Parathyroid adenoma (tissue), 2 donors: ENCODE measurements at regions not wholly inside any gene's neighbourhood (a gene's known extent, or its start where the extent isn't known, plus 50 kb on each side); places are given as distances from the start of the nearest gene placed in this dataset.

Source experiments
- H2AFZ ChIP-seq: fragments of 300-600 bp; sonication (generic); one replicate; pipeline ENCODE4 v1.7.0; 2017; ENCODE audit warnings: antibody characterized with exemption, mild to moderate bottlenecking
- H3K27ac ChIP-seq: fragments of 300-600 bp; sonication (generic); one replicate; pipeline ENCODE4 v1.7.0; 2017
- H3K27me3 ChIP-seq: fragments of 300-600 bp; sonication (generic); one replicate; pipeline ENCODE4 v1.7.0; 2017; ENCODE audit warnings: low read length; ENCODE audit not compliant: control insufficient read depth, insufficient read depth
- H3K36me3 ChIP-seq: fragments of 300-600 bp; sonication (generic); one replicate; pipeline ENCODE4 v1.7.0; 2017; ENCODE audit warnings: low read length; ENCODE audit not compliant: control insufficient read depth, insufficient read depth
- H3K4me1 ChIP-seq: fragments of 300-600 bp; sonication (generic); one replicate; pipeline ENCODE4 v1.7.0; 2017; ENCODE audit warnings: control low read depth
- H3K4me2 ChIP-seq: fragments of 300-600 bp; sonication (generic); one replicate; pipeline ENCODE4 v1.7.0; 2017; ENCODE audit warnings: low read length
- H3K4me3 ChIP-seq: fragments of 300-600 bp; sonication (generic); one replicate; pipeline ENCODE4 v1.7.0; 2017; ENCODE audit warnings: low read depth, low read length
- H3K79me2 ChIP-seq: fragments of 300-600 bp; sonication (generic); one replicate; pipeline ENCODE4 v1.7.0; 2017; ENCODE audit warnings: control low read depth
- H3K9ac ChIP-seq: fragments of 300-600 bp; sonication (generic); one replicate; pipeline ENCODE4 v1.7.0; 2017; ENCODE audit warnings: mild to moderate bottlenecking
- H3K9me3 ChIP-seq: fragments of 300-600 bp; sonication (generic); one replicate; pipeline ENCODE4 v1.7.0; 2017; ENCODE audit warnings: low read length; ENCODE audit not compliant: control insufficient read depth
- CTCF ChIP-seq: fragments of 300-600 bp; sonication (generic); IDR thresholded peaks from one replicate; pipeline ENCODE4 v1.7.0; 2017; ENCODE audit warnings: antibody characterized with exemption, mild to moderate bottlenecking
- donor health status: primary hyperparathyroidism.

DNA sequence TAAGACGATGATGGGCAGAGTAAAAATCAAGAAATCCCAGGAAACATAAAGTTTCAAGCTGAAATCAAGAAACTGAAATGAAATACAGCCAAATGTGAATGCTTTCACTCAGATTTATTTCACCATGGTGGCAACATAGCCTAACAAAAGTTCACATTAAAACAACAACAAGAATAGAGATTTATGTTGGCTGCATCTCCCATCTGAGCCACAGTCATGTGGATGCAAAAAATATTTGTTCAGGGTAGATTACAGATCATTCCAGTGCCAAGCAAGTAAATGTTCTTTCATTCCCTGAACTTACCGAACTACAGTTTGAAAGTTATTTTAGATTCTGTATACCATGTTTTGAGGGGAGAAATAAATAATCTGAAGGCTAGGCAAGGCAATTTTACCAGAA lies 159.9 kb upstream of the TMTC1 start:
- Histone ChIP-seq H3K27me3 (no peaks in the 10 kb centered on the region), H3K4me3 (no peak overlapping the region), H3K4me1 (no peaks in the 10 kb centered on the region), H3K36me3 (no peaks in the 10 kb centered on the region), H3K9ac (no peak overlapping the region), H2AFZ (no peak overlapping the region), H3K79me2 (no peaks in the 10 kb centered on the region), H3K27ac (no peak overlapping the region), H3K4me2 (no peak overlapping the region), H3K9me3 (no peaks in the 10 kb centered on the region)
- TF ChIP-seq CTCF = no peak

DNA sequence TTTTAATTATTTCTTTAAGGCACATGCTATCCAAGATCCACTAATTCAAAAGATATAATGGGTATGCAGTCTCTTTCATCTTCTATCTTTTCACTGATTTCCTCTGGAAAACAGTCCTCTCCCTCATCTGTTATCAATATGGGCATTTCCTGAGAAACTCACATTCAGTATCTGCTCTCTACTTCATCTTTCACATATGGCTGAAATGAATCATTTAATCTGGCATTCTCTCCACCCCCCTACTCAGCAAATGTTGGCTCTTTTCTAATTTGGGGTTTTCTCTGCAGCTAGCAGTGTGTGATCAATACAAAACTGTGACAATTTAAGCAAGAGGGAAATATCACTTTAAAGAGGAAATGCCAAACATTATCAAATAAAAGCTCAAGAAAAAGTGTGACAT lies 157.1 kb upstream of the TMTC1 start:
- no peak for TF ChIP-seq CTCF
- Histone ChIP-seq H3K27me3 (no peaks in the 10 kb centered on the region), H3K9ac (no peak overlapping the region), H3K4me3 (no peak overlapping the region), H3K4me2 (no peak overlapping the region), H2AFZ (no peak overlapping the region), H3K36me3 (no peaks in the 10 kb centered on the region), H3K9me3 (no peaks in the 10 kb centered on the region), H3K79me2 (no peaks in the 10 kb centered on the region), H3K4me1 (no peaks in the 10 kb centered on the region), H3K27ac (no peak overlapping the region)

GRCh38 chr12:29930503-29930902 lies 146.8 kb upstream of the TMTC1 start:
- H3K4me3 ChIP-seq = no peak overlapping the region
- H3K4me2 ChIP-seq = no peak overlapping the region
- H3K79me2 ChIP-seq = no peaks in the 10 kb centered on the region
- no peaks in the 10 kb centered on the region for H3K4me1 ChIP-seq
- H2AFZ ChIP-seq = no peak overlapping the region
- H3K9ac ChIP-seq = no peak overlapping the region
- no peaks in the 10 kb centered on the region for H3K27me3 ChIP-seq
- H3K36me3 ChIP-seq = no peaks in the 10 kb centered on the region
- H3K9me3 ChIP-seq = no peaks in the 10 kb centered on the region
- TF ChIP-seq CTCF = no peak
- H3K27ac ChIP-seq = no peak overlapping the region

DNA sequence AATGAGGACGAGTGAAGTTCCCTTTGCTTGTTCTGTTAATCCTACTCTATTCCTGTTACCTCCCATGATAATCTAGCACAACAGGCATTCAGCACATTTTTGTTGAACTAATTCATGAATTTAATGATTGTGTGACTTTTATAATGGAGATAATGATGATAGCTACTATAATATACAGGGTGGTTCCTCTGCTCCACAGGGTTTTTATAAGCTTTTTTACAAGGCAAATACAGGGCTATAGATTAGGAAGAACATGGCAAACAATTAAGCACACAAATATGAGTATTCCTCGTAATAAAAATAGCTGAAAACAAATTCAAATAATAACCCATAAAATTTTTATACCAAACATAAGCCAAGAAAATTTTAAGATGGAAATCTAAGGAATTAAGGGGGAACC lies 145.6 kb upstream of the TMTC1 start:
- Histone ChIP-seq H3K36me3 (no peaks in the 10 kb centered on the region), H3K4me2 (no peak overlapping the region), H3K27ac (no peak overlapping the region), H3K9ac (no peak overlapping the region), H3K27me3 (no peaks in the 10 kb centered on the region), H2AFZ (no peak overlapping the region), H3K4me1 (no peaks in the 10 kb centered on the region), H3K79me2 (no peaks in the 10 kb centered on the region), H3K4me3 (no peak overlapping the region), H3K9me3 (no peaks in the 10 kb centered on the region)
- TF ChIP-seq CTCF = no peak

GRCh38 chr12:29921307-29921706 lies 137.6 kb upstream of the TMTC1 start:
- Histone ChIP-seq H3K27ac (no peak overlapping the region), H2AFZ (no peak overlapping the region), H3K79me2 (no peaks in the 10 kb centered on the region), H3K9me3 (no peaks in the 10 kb centered on the region), H3K27me3 (no peaks in the 10 kb centered on the region), H3K4me2 (no peak overlapping the region), H3K4me1 (no peaks in the 10 kb centered on the region), H3K9ac (no peak overlapping the region), H3K4me3 (no peak overlapping the region), H3K36me3 (no peaks in the 10 kb centered on the region)
- TF ChIP-seq CTCF = no peak
